Peyer's patch (tissue), 4 donors: ENCODE measurements at regions not wholly inside any gene's neighbourhood (a gene's known extent, or its start where the extent isn't known, plus 50 kb on each side); places are given as distances from the start of the nearest gene placed in this dataset.

Source experiments
- CTCF ChIP-seq, 6 experiments: fragments of 450-650 bp in 4 of 6; fragments of 200-600 bp in 2 of 6; sonication (generic) in 1 of 6; IDR thresholded peaks; one replicate each; pipeline ENCODE4 v1.5.1; 2017 to 2019; ENCODE audit warnings: antibody characterized with exemption in 6 of 6, mild to moderate bottlenecking in 3 of 6, moderate library complexity in 1 of 6
- POLR2A ChIP-seq, 2 donors: fragments of 450-650 bp; IDR thresholded peaks; one replicate each; pipeline ENCODE4 v1.5.1; 2017; ENCODE audit warnings: antibody characterized with exemption in 2 of 2, mild to moderate bottlenecking in 2 of 2, moderate library complexity in 2 of 2

GRCh38 chr12:130245251-130245650 is 83.0 kb downstream of the FZD10 start:
- no peak for TF ChIP-seq CTCF (IDR thresholded peaks at IDR 0.05)
- TF ChIP-seq POLR2A (IDR thresholded peaks at IDR 0.05), result no peak
